GM21528 (cell line): ENCODE measurements at regions not wholly inside any gene's neighbourhood (a gene's known extent, or its start where the extent isn't known, plus 50 kb on each side); places are given as distances from the start of the nearest gene placed in this dataset.

Experiments
- ATAC-seq: cut with Tn5 transposase; IDR thresholded peaks from one replicate; pipeline ENCODE4 v1.9.1; 2021; ENCODE audit warnings: mild to moderate bottlenecking, moderate library complexity; ENCODE audit not compliant: unreplicated experiment, low FRiP score

DNA sequence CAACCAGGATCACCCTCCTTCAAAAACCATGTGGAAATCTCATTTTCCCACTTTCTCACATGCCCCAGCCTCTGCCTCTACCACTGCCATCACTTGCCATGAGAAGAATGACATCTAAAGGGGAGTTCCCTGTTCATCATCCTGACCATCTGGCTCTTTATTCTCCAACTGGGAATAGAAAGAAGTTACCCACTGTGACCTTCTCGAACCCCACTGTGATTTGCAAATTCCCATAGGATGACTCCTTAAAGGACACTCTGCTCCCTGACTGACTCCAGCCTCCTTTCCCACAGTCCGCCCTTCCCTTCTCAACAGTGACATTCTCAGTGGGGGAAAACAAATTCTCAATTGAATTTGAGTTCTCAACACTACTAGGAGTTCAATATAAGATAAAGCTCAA lies 440.5 kb downstream of the NR2F2 start:
- ATAC-seq, result no peak

- ATAC-seq, result no peak
Observed at GRCh38 chr15:96774216-96774615, 443.7 kb downstream of the NR2F2 start.

GRCh38 chr15:96783746-96784145 lies 453.2 kb downstream of the NR2F2 start:
- no peak for ATAC-seq

- ATAC-seq, result no peak
Observed at GRCh38 chr15:96790004-96790403, 459.5 kb downstream of the NR2F2 start.

DNA sequence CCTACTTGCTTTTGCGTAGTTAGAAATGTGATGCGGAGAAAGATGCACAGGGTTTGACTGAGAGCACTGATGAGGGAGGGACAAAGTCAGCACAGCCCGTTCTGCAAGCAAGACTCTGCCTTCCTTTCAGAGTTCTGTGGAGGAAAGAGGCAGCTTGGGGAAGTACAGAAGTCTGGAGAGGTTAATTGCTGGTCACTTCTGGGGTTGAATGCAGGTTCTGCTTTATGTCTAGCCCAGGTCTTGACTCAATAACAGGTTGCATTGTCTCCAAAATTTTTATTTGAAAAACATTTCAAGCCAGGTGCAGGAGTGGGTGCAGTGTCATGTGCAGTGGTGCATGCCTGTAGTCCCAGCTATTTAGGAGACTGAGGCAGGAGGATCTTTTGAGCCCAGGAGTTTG lies 461.7 kb downstream of the NR2F2 start:
- no peak for ATAC-seq

DNA sequence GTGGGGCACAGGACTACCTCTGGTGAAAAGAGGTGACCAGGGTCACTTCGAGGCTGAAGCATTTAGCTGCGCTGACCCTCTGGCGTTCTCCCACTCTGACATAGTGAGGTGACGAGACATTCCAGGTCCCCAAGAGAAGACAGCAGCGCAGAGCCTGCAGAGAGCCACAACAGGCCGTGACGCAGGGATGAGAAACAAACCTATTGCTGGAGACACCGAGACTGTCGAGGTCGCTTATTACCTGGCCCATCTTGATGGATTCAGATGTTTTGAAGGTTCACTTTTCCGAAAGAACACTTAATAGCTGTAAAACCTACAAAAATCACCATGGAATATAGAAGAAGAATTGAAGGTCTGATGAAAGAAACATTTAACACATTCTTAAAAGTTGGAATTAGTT lies 466.3 kb downstream of the NR2F2 start:
- ATAC-seq, result no peak

DNA sequence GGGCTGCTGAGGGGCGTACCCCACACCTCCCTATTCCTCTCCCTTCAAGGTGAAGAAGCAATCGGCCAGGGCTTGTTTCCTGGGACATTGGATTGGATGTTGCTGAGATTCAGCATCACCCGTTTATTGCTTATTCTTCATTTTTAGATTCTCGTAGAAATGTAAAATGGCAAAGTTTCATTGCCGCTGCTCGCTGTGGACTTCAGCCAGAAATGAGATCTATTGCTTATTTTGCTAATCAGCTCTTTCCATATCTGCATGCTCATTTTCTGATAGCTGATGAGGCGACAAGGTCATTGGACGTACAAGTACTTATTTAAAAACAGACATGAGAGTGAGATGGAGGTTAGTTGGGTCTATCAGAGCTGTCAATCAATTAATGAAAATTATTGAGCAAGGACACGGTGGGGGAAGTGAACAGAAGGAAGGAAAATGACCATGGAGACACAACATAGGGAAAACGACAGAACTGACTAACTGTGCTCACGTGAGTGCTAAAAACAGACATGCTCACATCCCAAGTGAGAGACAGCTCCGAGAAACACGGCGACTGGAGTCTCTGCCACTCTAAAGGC lies 471.2 kb downstream of the NR2F2 start:
- ATAC-seq, result no peak

DNA sequence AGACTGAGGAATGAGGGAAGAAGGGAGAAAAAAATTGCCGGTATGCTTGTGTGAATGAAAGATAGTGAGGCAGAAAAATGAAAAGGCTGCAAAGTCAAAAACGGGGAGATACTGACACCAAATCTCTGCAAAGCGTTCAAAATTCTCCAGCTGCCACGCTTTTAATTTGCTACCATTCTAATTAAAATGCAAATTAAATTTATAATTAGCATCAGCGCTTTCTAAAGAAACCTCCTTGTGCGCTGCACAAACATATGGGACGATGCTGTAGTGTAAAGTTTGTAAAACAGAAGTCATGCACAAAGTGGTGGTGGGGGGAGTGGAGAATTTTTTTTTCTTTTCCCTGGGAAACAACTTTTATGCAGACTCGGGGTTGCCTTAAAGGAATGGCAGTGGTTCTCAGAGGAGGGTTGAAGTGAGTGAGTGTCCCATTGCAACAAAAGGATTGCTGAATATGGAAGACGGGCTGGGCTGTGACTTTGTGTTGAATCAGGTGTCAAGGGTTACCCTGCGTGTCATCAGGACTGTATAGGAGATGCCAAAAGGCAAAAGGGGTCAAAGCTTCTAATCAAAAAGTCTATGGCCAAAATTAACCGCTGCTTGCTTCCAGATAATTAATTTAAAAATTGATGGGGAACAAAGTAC lies 472.2 kb downstream of the NR2F2 start:
- ATAC-seq, result no peak

DNA sequence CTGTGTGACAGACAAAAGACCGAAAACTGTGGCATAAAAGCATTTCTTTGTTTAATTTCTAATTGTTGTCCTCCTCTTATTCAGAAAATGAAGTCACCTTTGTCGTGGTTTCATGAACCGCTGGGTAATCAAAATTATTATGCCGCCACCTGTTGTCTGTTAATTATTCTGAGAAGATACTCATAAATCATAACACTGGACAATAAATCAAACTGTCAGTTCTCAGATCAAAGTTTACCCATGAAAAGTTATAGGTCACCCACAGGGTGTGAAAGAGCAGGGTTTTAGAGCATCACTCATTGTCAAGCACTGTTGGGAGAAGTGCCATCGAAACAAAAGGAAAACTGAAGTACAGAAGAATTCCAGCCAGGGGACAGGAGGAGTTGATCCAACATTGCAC lies 474.3 kb downstream of the NR2F2 start:
- ATAC-seq, result no peak

DNA sequence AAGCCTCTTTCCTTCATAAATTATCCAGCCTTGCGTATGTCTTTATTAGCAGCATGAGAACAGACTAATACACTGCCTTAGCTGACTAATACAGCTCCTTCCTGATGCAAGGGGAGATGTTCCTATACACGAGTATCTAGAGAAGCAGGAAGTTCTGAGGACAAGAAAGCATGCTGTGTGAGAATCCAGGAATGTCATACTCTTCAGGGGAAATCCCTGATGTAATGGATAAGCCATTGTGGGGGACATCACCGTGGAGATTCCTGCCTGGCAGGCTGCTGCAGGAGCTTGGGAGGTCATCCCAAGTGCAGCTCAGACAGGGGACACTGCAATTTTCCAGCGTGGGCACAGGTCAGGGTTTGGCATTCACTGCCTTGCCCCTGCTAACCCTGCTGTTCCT lies 476.9 kb downstream of the NR2F2 start:
- ATAC-seq, result no peak

DNA sequence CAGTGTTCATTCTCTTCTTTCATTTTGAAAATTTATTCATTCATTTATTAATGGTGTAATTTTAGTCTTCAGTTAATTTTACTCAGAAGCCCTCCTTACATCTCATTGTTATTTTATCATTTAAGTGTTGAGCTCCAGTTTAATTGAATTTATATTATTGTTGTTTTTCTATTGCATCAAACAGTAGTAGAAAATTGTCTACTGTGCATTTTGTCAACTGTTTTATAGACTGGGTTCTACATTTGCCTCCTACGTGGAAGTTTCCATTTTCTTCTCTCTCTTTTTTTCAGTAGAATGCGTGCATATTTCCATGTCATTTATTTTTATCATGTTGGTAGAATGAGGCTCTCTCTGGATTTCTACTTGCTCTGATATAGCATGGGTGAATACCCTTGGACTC lies 487.4 kb downstream of the NR2F2 start:
- ATAC-seq, result no peak

DNA sequence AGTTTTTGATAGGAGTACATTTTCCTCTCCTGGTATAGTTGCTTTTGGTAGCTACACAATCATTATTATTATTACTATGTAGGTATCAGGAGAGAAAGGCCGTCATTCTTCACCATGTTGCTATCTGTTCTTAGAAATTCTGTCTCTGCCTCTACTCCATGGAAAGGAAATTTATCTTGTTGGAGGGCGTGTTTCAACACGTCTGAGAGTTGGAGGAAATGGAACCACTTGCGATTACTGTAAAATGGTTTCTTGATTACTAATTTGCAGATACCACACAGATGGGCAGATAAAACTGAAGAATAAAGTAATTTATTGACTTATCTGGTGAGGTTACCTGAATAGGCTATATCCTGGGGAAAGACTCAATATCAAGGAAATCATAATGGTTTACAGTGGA lies 488.4 kb downstream of the NR2F2 start:
- ATAC-seq, result no peak

DNA sequence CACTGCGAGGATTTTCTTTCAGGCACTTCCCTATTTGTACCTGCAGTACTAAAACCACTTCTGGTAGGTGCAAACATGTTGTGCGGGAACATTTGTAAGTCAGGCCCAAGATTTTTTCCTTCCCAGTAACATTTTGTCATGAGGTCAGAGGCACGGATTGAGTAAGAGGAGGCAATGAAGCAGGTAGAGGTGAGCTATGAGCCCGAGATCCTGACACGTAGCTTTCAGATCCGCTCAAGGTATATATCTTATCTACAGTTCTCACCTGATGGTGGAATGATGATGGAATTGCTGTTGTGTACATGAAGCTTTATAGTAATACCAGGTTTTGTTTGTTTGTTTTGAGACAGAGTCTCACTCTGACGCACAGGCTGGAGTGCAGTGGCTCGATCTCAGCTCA lies 497.5 kb downstream of the NR2F2 start:
- ATAC-seq, result no peak

DNA sequence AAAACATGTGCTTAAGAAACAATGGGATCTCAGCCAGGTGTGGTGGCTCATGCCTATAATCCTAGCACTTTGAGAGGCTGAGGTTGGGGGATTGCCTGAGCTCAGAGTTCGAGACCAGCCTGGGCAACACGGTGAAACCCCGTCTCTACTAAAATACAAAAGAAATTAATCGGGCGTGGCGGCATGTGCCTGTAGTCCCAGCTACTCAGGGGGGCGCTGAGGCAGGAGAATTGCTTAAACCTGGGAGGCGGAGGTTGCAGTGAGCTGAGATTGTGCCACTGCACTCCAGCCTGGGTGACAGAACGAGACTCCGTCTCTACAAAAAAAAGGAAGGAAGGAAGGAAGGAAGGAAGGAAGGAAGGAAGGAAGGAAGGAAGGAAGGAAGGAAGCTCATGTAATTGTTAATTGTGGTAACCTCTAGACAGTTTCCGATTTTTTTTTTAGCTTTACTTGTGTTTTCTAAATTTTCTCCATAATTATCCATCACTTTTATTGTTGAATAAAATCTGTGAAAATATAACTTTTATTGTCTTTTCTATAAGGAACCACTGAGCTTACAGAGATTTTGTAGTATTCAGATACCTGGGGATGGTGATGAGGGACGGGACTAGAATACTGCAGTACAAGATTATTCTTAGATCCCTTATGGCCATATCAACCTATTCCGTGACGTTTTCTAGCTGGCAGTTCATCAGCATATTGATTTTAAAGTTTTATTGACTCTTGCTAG lies 506.9 kb downstream of the NR2F2 start:
- ATAC-seq, result no peak

- ATAC-seq, result no peak
Observed at GRCh38 chr15:96838081-96838480, 507.6 kb downstream of the NR2F2 start.

DNA sequence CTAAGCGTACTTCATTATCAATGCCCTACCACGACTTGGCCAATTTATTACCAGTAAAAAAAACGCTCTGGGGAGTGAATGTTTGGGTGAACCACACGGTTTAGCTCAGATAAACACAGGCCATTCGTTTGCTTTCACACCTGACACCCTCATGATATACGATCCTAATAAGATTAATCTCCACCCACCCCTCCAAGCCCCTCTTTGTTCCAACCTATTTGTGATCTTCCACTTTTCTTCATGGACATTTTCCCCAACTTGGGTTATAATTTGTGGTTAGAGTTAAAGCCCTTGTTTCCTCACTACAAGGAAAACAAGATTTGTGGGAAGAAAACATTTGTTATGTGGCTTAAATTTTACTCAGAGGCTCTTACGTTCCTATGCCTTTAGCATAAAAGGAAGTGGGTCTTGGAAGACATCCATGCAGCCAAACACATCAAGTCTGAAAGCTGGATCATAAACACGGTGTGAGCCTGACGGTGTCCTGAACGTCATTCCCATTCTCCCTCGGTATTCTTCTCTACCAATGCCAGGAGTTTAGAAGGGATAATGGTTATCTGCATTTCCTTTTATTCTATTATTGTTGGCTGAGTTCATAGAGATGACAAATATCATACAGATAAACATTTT lies 518.9 kb downstream of the NR2F2 start:
- no peak for ATAC-seq

- ATAC-seq, result no peak
Observed at GRCh38 chr15:96851613-96852012, 521.1 kb downstream of the NR2F2 start.

DNA sequence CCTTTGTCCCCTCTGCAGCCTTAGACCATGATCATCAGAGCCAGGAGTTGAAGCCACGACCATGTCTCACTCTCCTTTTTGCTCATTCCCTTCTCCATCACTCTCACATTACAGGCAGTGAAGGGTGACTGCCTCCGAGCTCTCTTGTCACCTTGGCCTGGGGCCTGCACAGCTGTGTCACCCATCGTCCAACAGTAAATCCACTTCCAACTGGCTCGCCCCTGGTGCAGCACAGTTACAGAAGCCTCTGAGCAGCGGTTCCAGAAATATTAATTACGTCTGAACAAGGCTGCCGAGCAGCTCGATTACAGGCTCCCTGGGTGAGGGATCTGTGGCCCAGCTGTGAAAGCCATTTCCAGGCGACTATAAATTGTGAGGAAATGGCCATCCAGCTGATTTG lies 528.2 kb downstream of the NR2F2 start:
- ATAC-seq, result no peak

DNA sequence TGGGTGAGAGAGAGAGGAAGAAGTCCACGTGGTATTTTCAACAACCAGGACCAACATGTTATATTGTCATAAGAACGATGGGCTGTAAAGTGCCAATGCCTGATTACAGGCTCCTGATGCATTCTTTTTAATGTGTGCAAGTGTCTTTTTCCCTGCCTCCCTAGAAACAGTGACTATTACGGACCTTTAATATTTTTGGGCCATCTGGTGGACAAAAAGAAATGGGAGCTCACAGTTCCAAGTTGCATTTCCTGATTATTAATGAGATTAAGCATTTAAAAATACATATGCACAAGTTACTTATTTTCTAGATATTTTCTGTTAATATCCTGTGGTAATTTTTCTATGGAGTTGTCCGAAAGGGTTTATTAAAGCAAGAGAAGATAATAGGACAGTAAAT lies 530.2 kb downstream of the NR2F2 start:
- ATAC-seq, result no peak

- ATAC-seq, result no peak
Observed at GRCh38 chr15:96867992-96868391, 537.5 kb downstream of the NR2F2 start.

GRCh38 chr15:96869122-96869521 lies 538.6 kb downstream of the NR2F2 start:
- no peak for ATAC-seq

- ATAC-seq, result no peak
Observed at GRCh38 chr15:96869790-96870189, 539.3 kb downstream of the NR2F2 start.
